GM12865 (cell line): ENCODE measurements at regions not wholly inside any gene's neighbourhood (a gene's known extent, or its start where the extent isn't known, plus 50 kb on each side); places are given as distances from the start of the nearest gene placed in this dataset.

Experiments used
- DNase-seq: peaks from one replicate; pipeline ENCODE4 v3.0.0; 2010; ENCODE audit warnings: low read depth
- H3K4me3 ChIP-seq: 2 replicates; pipeline ENCODE4 v1.5.1; 2011; ENCODE audit warnings: mild to moderate bottlenecking, low read depth, low read length, control low read depth
- TF ChIP-seq, protein P1 (sequence below): IDR thresholded peaks from 2 replicates; pipeline ENCODE4 v1.5.1; 2011; ENCODE audit warnings: low read length, control low read depth, low read depth, inconsistent platforms; ENCODE audit not compliant: insufficient read depth; ENCODE audit errors: missing control alignments

DNA sequence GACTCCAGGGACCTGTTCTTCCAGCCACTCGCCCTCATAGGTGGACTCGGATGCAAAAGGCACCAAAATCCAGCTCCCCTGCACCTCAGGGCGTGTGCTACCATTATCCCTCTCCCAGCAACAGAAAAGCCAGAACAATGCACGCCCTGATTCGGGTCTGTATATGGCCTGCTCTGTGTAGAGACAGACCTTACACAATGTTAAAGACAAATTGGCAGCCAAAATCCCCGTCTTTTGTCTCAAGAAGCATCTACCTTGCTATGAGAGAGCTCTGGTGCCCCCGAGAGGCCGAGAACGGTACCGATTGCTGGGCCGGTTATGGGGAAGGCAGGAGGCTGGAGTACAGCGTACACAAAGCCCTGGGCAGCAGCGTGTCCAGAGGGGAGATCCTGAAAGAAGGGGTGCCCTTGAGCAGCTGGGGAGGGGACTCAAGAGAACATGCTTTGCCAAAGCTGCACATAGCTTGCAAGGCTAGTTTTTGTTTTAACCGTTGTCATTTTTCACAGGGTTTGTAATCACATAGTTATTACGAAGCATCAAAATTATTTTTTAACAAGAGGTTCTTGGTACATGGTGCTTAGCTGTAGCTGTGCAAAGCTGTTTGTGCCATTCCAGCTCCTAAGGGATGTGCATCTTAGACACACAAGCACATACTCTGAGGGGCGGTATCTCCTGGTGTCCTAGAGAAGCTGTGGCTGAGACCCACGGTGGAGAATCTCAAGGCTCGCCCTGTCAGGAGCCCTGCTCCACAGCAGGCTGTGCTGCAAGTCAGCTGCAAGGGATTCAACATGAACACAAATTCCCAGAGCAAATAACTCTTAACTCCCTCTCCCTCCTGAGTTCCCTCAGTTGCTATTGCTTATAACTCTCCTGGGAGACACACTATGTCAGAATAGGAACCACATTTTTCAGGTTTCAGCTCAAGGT, 461.5 kb upstream of the PPP2R3A start:
- no peak overlapping the region for H3K4me3 ChIP-seq
- TF ChIP-seq, protein P1, sequence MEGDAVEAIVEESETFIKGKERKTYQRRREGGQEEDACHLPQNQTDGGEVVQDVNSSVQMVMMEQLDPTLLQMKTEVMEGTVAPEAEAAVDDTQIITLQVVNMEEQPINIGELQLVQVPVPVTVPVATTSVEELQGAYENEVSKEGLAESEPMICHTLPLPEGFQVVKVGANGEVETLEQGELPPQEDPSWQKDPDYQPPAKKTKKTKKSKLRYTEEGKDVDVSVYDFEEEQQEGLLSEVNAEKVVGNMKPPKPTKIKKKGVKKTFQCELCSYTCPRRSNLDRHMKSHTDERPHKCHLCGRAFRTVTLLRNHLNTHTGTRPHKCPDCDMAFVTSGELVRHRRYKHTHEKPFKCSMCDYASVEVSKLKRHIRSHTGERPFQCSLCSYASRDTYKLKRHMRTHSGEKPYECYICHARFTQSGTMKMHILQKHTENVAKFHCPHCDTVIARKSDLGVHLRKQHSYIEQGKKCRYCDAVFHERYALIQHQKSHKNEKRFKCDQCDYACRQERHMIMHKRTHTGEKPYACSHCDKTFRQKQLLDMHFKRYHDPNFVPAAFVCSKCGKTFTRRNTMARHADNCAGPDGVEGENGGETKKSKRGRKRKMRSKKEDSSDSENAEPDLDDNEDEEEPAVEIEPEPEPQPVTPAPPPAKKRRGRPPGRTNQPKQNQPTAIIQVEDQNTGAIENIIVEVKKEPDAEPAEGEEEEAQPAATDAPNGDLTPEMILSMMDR, result peak; percentile 71
- peak; percentile 66 for DNase-seq

DNA sequence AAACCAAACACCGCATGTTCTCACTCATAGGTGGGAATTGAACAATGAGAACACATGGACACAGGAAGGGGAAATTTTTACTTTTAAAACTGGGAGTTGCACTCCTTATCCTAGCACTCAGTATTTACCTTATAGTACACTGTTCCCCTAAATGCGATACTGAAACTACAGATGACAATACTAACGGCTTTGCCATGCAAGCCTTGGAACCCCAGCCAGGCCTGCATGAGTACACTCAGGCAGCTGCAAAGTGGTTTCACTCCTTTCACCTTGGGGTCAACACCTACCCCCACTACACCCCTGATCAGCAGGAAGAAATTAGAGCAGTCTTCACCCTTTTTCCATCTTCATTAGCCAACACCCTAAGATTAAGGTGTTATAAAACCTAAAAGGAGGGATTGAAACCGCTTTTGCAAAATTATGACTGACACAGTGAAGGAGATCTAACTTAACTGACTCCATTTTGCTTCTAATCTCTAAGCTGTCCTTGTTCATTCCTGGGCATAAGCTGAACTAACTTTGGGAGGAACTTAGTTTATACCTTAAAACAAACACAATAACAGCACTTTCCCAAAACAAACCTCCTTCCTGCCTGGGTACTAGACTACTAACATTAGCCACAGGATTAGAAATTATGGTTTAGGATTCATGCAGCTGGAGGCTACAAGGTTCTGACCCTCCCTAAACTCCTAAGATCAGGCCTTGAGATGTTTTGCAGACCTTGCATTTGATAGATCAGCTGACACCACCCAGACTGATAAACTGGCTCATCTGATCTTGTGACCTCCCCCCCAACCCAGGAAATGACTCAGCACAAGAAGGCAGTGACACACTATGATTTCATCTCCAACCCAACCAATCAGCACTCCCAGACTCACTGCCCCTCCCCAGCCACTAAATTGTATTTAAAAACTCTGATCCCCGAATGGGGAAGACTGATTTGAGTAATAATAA, 452.1 kb upstream of the PPP2R3A start:
- TF ChIP-seq, protein P1, result no peak
- no peak overlapping the region for H3K4me3 ChIP-seq
- DNase-seq, result peak; percentile 8

DNA sequence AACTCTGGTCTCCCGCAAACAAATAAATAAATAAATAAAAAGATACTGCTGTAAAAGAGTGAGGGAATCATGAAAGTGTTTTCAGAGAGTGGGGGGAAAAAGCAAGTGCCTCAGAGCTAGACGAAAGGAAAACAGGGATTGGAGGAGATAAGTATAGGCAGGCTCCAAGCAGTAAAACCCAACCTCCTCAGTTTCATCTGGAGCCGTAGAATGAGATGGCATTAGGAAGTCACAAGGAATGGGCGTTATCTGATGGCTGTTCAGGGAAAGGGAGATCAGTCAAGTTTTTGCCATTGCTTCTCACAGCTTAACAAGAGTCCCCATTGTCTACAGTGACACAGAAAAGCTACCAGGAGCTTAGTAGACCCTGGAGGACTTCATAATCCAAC, 451.5 kb upstream of the PPP2R3A start:
- TF ChIP-seq, protein P1, result no peak
- no peak for DNase-seq
- H3K4me3 ChIP-seq, result no peak overlapping the region

DNA sequence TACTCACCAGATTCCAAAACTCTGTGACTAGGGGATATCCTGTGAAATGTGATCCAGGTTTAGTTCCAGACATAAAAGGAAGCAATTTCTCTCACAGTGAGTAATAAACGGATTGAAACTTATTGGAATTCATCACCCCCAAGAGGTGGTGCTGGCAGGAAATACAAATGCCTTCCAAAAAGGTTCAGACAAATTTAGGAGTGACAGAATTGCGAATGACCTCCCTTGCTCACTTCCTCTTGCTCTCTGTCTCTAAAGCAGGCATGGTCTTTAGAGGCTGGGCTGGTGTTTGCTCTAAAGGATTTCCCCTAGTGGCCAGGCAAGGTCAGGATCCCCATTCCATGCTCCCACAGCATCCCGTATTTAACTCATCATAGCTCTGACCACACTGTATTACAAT, 449.4 kb upstream of the PPP2R3A start:
- TF ChIP-seq, protein P1, result no peak
- no peak overlapping the region for H3K4me3 ChIP-seq
- DNase-seq, result no peak

- no peak for DNase-seq
- TF ChIP-seq, protein P1, result no peak
- no peak overlapping the region for H3K4me3 ChIP-seq
Observed at GRCh38 chr3:135528413-135529015, 437.0 kb upstream of the PPP2R3A start.

- DNase-seq, result no peak
- H3K4me3 ChIP-seq, result no peak overlapping the region
- TF ChIP-seq, protein P1, result no peak
Observed at GRCh38 chr3:135532021-135532420, 433.5 kb upstream of the PPP2R3A start.
